T-helper 1 cell treated with Interleukin-12 subunit alpha and Interleukin-12 subunit beta and Interleukin-4 antibody, amounts not matched to agents 30 μg/mL and 1 μg/mL, for 36 hours (primary cell): ENCODE measurements at regions not wholly inside any gene's neighbourhood (a gene's known extent, or its start where the extent isn't known, plus 50 kb on each side); places are given as distances from the start of the nearest gene placed in this dataset.

Experiments
- H3K27ac Mint-ChIP-seq: one replicate; pipeline ENCODE4 v1.8.0; 2021; ENCODE audit warnings: mild to moderate bottlenecking, mixed read lengths
- H3K27me3 Mint-ChIP-seq: one replicate; pipeline ENCODE4 v1.8.0; 2021; ENCODE audit warnings: low read depth, mixed read lengths
- H3K36me3 Mint-ChIP-seq: one replicate; pipeline ENCODE4 v1.8.0; 2021; ENCODE audit warnings: low read depth, mixed read lengths
- H3K4me1 Mint-ChIP-seq: one replicate; pipeline ENCODE4 v1.8.0; 2021; ENCODE audit warnings: low read depth, mixed read lengths
- H3K4me3 Mint-ChIP-seq: one replicate; pipeline ENCODE4 v1.8.0; 2021; ENCODE audit warnings: mild to moderate bottlenecking, moderate library complexity, mixed read lengths
- H3K9me3 Mint-ChIP-seq: one replicate; pipeline ENCODE4 v1.8.0; 2021; ENCODE audit warnings: mixed read lengths

GRCh38 chr15:31446546-31446945 is 119.9 kb downstream of the KLF13 start:
- Mint-ChIP-seq H3K36me3 (peaks cover 2% of the 10 kb centered on the region), H3K27me3 (no peaks in the 10 kb centered on the region), H3K27ac (no peak overlapping the region), H3K4me1 (peaks cover 28% of the 10 kb centered on the region), H3K9me3 (peaks cover 4% of the 10 kb centered on the region), H3K4me3 (no peak overlapping the region)

DNA sequence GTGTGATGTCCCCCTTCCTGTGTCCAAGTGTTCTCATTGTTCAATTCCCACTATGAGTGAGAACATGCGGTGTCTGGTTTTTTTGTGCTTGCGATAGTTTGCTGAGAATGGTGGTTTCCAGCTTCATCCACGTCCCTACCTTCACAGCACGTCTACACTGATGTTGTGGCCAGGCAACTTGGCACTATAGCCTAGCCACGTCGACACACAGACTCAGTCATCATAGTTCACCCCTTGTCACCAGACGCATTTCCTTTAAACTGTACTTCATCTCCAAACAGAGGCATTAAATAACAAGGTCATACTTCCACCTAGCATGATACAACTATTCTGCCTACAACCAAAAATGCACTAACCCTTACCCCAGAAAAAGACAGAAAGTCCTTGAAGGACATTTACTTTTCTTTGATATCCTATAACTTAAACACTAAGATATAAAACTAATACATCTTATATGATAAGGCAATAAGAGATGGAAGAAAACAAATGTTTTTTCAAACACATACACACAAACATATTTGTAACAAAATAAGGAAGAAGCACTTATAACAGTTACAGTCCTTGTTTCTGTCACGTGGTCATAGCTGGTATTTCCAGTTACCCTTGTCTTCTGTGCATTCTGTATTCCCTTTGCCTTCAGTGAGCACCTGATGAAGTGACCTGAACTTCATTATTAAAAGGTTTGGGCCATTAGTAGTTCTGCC is 121.4 kb downstream of the KLF13 start:
- no peaks in the 10 kb centered on the region for H3K27me3 Mint-ChIP-seq
- H3K4me1 Mint-ChIP-seq = peaks cover 18% of the 10 kb centered on the region
- H3K27ac Mint-ChIP-seq = no peak overlapping the region
- no peak overlapping the region for H3K4me3 Mint-ChIP-seq
- peaks cover 2% of the 10 kb centered on the region for H3K36me3 Mint-ChIP-seq
- H3K9me3 Mint-ChIP-seq = peaks cover 4% of the 10 kb centered on the region

DNA sequence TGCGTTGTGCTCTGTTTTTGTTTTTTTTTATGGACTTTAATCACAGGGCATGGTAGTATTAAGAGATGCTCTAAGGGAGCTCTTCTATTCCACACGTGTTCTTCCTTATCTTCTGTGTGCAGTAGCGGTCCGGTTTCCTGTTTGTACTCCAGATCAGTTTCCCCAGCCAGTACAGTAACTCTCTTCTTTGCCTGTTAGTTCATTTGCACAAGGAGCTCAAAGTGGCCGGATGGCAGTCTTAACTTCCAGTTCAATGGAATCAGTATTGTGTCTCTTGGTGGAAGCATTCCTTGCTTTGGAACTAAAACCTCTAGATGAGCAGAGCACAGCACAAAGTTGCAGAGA is 122.0 kb downstream of the KLF13 start:
- Mint-ChIP-seq H3K36me3 (peaks cover 5% of the 10 kb centered on the region), H3K27me3 (no peaks in the 10 kb centered on the region)

GRCh38 chr15:31452595-31453557 is 126.2 kb downstream of the KLF13 start:
- H3K27ac Mint-ChIP-seq = no peak overlapping the region
- no peaks in the 10 kb centered on the region for H3K27me3 Mint-ChIP-seq
- peaks cover 20% of the 10 kb centered on the region for H3K9me3 Mint-ChIP-seq
- H3K36me3 Mint-ChIP-seq = peaks cover 11% of the 10 kb centered on the region
- peaks cover 16% of the 10 kb centered on the region for H3K4me1 Mint-ChIP-seq
- H3K4me3 Mint-ChIP-seq = no peak overlapping the region

More for the DNA sequence above, 122.0 kb downstream of the KLF13 start:
- Mint-ChIP-seq H3K4me3 (no peak overlapping the region), H3K27ac (no peak overlapping the region), H3K4me1 (peaks cover 17% of the 10 kb centered on the region), H3K9me3 (peaks cover 9% of the 10 kb centered on the region)

GRCh38 chr15:31453558-31454318 is 127.1 kb downstream of the KLF13 start:
- no peak overlapping the region for H3K4me3 Mint-ChIP-seq
- peaks cover 20% of the 10 kb centered on the region for H3K9me3 Mint-ChIP-seq
- H3K27ac Mint-ChIP-seq = no peak overlapping the region
- H3K36me3 Mint-ChIP-seq = peaks cover 11% of the 10 kb centered on the region
- H3K27me3 Mint-ChIP-seq = no peaks in the 10 kb centered on the region
- H3K4me1 Mint-ChIP-seq = peaks cover 15% of the 10 kb centered on the region

GRCh38 chr15:31455499-31455898 is 128.9 kb downstream of the KLF13 start:
- Mint-ChIP-seq H3K27ac (no peak overlapping the region), H3K27me3 (no peaks in the 10 kb centered on the region), H3K36me3 (peaks cover 11% of the 10 kb centered on the region), H3K9me3 (peaks cover 20% of the 10 kb centered on the region), H3K4me3 (no peak overlapping the region), H3K4me1 (peaks cover 23% of the 10 kb centered on the region)

DNA sequence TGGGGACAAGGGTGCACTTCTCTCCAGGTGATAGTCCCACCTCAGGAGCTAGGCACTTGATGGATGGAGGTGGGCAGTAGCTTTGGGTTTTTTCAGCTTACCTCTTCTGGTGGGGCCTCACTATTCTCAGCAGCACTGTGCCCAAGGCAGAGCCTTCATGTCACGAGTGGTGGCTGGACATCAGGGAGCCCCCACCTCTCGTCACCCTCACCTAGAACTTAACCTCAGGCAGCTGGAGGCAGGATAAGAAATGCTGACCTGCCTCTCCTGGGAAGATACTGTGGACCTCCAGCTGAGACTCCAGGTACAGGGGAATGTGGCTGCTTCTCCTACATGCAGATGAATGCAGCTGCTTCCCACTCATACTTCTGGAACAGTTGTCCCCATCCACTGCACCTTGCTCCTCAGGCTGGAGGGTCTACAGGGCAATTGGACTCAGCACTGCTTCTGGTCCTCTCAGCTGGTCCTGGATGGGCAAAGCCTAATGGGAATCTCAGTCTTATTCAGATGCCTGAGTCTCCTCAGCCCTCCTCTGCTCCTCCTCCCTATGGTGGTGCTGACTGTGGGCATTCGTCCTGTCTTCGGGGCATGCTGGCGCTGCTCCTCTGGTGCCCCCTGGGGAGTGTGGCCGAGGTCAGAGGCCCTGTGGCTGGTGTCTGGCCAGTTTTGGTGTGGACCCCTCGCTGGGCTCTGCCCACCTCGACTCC is 129.9 kb downstream of the KLF13 start:
- H3K4me3 Mint-ChIP-seq = no peak overlapping the region
- H3K27me3 Mint-ChIP-seq = no peaks in the 10 kb centered on the region
- H3K36me3 Mint-ChIP-seq = peaks cover 11% of the 10 kb centered on the region
- peaks cover 16% of the 10 kb centered on the region for H3K9me3 Mint-ChIP-seq
- peaks cover 28% of the 10 kb centered on the region for H3K4me1 Mint-ChIP-seq
- no peak overlapping the region for H3K27ac Mint-ChIP-seq

DNA sequence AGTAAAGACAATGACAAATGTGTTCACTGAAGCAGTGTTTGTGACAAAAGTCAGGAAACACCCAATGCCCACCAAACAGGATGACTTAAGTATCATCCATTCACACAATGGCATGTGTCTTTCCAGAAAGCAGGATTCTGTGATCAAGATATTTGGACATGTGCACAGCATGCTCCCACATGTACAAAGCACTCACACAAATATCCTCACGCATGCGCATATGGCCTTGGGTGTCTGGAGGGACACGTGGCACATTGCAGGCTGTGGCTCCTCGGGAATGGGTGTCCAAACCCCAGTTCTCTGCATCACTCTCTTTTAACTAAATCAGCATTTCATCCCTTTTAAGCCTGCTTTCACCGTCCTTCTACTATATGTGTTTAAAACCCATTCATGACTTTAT is 130.5 kb downstream of the KLF13 start:
- Mint-ChIP-seq H3K9me3 (peaks cover 16% of the 10 kb centered on the region), H3K27ac (no peak overlapping the region), H3K4me3 (no peak overlapping the region), H3K4me1 (peaks cover 30% of the 10 kb centered on the region), H3K27me3 (no peaks in the 10 kb centered on the region), H3K36me3 (peaks cover 11% of the 10 kb centered on the region)

DNA sequence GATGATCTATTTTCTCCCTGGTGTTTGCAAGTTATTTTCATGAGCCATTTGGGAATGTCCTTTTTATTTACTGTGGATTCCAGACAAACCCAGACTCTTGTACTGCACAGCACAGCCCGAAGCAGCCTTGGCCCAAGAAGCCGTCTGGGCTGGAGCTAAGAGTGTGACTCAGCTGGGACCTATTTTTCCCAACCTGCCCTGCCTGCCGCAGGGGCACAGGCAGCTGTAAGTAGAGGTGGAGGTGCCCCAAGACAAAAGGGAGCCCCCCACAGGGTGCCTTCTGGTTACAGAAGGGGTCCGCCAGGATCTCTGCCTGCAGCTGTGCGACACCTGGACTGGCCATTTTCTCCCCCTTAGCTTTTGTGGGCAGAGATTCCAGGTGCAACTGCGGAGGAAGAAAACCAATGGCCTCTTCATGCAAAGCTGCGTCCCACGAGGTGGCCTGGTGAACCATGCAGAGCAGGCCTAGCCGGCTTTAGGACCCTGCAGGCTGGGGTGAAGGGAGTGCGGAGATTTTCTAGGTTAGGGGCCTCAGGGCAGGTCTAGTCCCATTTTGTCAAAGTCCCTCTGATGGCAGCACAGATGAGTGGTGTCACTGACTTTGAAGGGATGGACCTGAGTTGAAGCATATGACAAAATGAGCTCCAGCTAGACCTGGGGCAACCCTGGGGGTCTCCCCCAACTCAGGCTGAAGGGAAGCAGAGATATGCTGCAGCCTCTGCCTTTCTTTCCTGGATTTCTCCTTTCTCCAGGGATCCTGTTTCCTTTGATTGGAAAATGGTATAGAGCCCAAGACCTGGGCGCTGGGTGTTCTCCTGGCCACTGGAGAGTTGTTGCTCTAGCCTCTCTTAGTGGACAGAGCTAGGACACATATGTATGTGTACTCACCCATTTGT is 131.2 kb downstream of the KLF13 start:
- Mint-ChIP-seq H3K4me1 (peaks cover 30% of the 10 kb centered on the region), H3K36me3 (peaks cover 11% of the 10 kb centered on the region), H3K9me3 (peaks cover 16% of the 10 kb centered on the region), H3K27ac (peak overlapping the region; percentile 81), H3K4me3 (no peak overlapping the region), H3K27me3 (no peaks in the 10 kb centered on the region)

DNA sequence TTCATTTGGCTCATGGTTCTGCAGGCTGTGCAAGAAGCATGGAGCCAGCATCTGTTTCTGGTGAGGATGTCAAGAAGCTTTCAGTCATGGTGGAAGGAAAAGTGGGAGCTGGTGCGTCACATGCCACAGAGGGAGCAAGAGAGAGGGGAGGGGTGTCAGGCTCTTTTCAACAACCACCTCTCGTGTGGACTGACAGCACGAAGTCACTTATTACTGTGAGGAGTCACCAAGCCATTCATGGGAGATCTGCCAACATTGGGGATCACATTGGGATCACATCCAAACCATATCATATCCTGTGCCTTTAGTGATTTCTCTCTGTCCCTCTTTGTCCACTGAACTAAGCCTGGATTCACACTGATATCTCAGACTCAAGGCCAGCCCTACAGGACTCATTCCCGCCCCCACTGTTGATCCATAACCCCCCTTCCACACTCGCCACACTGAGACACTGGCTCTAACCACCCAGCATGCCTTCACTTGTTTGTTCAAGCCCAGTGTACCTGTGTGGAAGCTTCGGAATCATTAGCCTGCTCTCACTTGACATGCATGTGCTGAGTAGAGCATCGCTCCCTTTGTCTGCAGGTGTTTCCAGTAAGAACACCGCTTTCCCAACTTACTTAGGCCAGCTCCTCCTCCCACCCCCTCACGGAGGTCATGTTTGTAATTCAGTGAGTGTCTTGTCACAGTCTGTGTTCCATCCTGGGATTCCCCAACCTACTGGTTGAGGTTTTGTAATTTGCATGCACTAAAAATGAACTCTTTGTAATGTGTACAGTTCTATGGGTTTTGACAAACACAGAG is 132.2 kb downstream of the KLF13 start:
- peaks cover 10% of the 10 kb centered on the region for H3K9me3 Mint-ChIP-seq
- H3K4me1 Mint-ChIP-seq = peaks cover 30% of the 10 kb centered on the region
- H3K27ac Mint-ChIP-seq = peak overlapping the region; percentile 81
- peak overlapping the region; percentile 38 for H3K4me3 Mint-ChIP-seq
- peaks cover 9% of the 10 kb centered on the region for H3K36me3 Mint-ChIP-seq
- H3K27me3 Mint-ChIP-seq = no peaks in the 10 kb centered on the region

- Mint-ChIP-seq H3K4me1 (peaks cover 30% of the 10 kb centered on the region), H3K4me3 (peak overlapping the region; percentile 38), H3K9me3 (peaks cover 10% of the 10 kb centered on the region), H3K27ac (peak overlapping the region; percentile 81), H3K27me3 (no peaks in the 10 kb centered on the region), H3K36me3 (peaks cover 9% of the 10 kb centered on the region)
Observed at GRCh38 chr15:31459400-31459748, 132.7 kb downstream of the KLF13 start.

- no peak overlapping the region for H3K4me3 Mint-ChIP-seq
- peaks cover 26% of the 10 kb centered on the region for H3K4me1 Mint-ChIP-seq
- H3K36me3 Mint-ChIP-seq = no peaks in the 10 kb centered on the region
- H3K27ac Mint-ChIP-seq = no peak overlapping the region
- no peaks in the 10 kb centered on the region for H3K9me3 Mint-ChIP-seq
- H3K27me3 Mint-ChIP-seq = no peaks in the 10 kb centered on the region
Observed at GRCh38 chr15:31461375-31461774, 134.7 kb downstream of the KLF13 start.
